Skeletal muscle cell (primary cell): ENCODE measurements at regions not wholly inside any gene's neighbourhood (a gene's known extent, or its start where the extent isn't known, plus 50 kb on each side); places are given as distances from the start of the nearest gene placed in this dataset.

Source experiments
- DNase-seq: peaks from one replicate; pipeline ENCODE4 v3.0.0-alpha.2; 2010; ENCODE audit warnings: low read depth
- H3K4me3 ChIP-seq: 2 replicates; pipeline ENCODE4 v1.5.1; 2011; ENCODE audit warnings: low read depth, mild to moderate bottlenecking, control low read depth, low read length, moderate library complexity

- H3K4me3 ChIP-seq = no peak overlapping the region
- no peak for DNase-seq
Observed at GRCh38 chr12:104814944-104815343, 143.1 kb downstream of the SLC41A2 start.
